Hindlimb muscle (tissue), 1 donor: ENCODE measurements at regions not wholly inside any gene's neighbourhood (a gene's known extent, or its start where the extent isn't known, plus 50 kb on each side); places are given as distances from the start of the nearest gene placed in this dataset.
"Not testable (repeated sequence)": the region's sequence is repeated elsewhere in the genome, so short reads cannot be mapped to it uniquely, and the experiment has no call there.

ENCODE experiments used
- DNase-seq: peaks from one replicate; pipeline ENCODE4 v3.0.0-alpha.2; 2013

DNA sequence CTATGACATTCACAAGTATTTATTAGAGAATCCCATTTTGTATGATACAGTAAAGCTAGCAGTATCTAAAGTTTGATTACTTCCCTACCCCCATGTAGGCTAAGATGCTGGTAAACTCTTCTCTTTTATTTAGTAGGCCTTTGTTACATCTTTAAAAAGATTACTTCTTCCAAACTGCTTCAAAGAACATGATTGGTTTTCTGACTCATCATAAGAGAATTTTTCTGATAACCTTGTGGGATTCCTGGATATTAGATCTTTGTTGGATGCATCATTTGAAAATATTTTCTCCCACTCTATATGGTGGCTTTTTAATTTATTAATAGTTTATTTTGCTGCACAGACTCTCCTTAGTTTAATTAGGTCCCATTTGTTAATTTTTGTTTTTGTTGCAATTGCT, 898.3 kb upstream of the ADGRB3 start:
- no peak for DNase-seq

DNA sequence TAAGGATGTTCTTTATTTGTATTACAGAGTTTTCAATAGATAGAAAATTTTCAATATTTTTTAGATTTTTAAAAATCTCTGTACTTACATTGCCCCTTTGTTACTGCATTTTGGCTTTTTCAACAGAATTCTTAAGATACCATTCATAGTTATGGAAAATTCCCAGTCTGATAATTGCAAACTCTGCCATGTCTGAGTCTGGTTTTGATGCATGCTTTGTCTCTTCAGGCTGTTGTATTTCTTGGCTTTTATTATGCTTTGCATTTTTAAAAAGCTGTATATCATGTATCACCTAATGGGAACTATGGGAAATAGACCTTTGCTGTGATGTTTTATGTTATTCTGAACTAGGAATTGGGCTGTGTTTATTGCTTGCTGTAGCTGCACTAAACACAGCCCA, 898.9 kb upstream of the ADGRB3 start:
- DNase-seq: no peak

DNA sequence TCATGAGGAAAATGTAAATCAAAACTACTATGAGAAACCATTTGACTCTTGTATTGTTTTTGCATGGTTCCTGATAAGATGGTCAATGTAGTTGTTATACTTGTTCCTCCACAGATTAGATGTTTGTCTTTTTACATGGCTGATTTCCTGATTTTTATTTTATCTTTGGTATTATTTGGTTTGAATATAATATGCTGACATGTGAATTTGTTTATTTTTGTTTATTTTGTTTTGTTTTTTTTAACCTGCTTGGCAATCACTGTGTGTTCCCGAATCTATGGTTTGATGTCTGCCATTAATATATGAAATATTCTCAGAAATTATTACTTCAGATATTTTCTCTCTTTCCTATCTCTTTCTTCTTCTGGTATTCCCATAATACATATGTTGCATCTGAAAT, 899.5 kb upstream of the ADGRB3 start:
- DNase-seq: no peak

DNA sequence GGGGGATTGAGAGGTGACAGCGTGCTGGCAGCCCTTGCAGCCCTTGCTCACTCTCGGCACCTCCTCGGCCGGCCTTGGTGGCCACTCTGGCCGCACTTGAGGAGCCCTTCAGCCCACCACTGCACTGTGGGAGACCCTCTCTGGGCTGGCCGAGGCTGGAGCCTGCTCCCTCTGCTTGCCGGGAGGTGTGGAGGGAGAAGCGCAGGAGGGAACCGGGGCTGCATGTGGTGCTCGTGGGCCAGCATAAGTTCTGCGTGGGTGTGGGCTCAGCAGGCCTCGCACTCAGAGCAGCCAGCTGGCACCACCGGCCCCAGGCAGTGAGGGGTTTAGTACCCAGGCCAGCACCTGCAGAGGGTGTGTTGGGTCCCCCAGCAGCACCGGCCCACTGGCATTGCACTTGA, 912.2 kb upstream of the ADGRB3 start:
- no peak for DNase-seq

DNA sequence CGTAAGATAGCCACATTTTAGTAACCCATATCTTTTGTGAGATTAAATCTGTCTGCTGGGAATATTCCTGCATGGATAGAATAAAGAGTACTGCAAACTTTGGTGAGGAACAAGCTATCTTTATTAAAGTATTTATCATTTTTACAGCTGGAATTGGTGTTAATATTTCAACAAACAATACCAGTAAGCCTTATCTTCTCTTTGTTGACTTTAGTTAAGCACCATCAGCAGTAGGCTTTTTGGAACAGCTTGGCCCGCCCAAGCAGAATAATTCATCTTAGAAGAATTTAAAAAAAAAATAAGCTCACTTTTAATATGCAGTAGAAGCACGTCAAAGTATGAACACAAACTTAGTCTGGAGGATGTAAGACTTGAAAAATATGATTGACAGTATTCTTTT, 917.8 kb upstream of the ADGRB3 start:
- no peak for DNase-seq

DNA sequence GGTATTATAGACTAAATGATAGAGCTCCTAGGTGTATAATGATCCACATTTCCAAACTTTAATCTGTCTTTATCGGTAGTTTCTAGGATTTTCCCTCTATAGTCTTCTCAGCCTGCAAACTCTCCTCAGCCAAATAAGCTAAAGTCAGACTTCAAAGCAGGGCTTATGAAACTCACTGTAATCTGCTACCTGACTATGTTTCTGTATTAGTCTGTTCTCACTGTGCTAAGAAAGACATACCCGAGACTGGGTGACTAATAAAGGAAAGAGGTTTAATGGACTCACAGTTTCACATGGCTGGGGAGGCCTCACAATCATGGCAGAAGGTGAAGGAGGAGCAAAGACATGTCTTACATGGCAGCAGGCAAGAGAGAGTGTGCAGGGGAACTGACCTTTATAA, 928.7 kb upstream of the ADGRB3 start:
- DNase-seq: no peak

DNA sequence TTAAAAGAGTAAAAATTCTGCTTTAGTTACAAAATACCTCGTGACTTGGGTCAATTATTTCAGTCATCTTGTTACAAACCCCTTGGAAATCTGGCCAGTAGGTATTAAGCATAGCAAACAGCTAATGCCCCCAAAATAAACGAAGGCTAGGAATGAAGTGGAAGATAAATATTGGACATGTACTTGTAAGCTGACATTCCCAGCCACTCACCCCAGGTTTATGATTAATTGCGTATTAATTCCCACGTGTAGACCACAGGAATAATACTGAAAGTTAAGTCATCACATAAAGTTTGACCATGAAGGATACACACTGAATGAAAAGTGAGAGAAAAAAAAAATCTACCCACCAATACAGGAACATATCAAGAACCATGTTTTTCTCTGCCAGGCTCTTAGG, 936.5 kb upstream of the ADGRB3 start:
- DNase-seq: no peak

DNA sequence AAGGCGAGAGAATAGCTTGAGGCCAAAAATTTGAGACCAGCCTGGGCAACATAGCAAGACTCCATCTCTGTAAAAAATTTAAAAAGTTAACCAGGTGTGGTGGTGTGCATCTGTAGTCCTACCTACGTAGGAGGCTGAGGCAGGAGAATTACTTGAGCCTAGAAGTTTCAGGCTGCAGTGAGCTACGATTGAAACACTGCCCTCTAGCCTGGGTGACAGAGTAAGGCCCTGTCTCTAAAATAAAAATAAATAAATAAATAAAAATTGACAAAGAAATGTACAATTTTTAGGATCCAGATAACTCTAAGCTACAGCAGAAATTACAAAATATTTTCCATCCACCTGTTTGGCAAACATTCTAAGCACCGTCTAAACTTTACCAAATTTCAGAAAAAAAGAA, 941.0 kb upstream of the ADGRB3 start:
- DNase-seq: no peak

DNA sequence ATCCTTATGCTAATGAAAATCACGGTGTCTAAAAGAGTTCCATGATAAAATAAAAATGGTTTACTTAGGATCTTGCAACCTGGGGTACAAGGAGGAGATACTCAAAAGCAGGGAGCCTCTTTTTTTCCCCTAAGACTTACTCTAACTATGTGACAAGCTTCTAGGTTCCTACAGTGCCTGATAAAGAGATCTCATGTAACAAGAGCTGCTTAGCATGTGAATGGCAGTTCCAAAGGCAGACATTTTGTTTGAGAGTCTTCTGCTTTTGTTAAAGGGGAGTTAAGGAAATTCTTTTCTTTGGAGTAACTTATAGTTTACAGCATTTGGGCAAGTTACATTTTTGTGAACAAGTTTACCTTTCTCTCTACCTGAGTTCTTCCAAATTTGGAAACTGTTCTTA, 945.8 kb upstream of the ADGRB3 start:
- no peak for DNase-seq

DNA sequence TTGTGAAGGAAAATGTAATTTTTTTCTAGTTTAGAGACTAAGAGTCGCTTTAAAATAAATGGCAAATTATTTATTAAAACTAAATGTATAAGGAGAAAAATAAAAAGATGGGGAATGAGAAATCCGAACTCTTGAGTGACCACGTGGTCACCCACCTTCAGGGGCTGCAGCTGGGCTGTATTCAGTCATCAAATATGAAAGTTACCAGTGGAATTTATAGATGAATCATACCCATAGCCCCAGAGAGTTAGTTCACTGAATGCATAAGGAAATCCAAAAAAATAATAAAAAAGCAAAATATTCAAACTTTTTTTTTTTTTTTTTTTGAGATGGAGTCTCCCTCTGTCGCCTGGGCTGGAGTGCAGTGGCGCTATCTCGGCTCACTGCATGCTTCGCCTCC, 947.7 kb upstream of the ADGRB3 start:
- DNase-seq: no peak

DNA sequence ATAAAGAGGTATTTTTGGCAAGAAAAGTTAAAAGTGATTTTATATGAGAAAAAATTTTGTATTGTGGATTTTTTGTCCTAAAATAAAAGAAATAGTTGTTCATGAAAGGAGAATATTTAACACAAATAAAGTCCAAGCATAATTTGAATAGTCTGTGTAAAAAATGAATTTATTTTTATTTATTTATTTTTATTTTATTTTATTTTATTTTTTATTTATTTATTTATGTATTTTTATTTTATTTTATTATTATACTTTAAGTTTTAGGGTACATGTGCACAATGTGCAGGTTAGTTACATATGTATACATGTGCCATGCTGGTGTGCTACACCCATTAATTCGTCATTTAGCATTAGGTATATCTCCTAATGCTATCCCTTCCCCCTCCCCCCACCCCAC, 948.9 kb upstream of the ADGRB3 start:
- not testable (repeated sequence) for DNase-seq

DNA sequence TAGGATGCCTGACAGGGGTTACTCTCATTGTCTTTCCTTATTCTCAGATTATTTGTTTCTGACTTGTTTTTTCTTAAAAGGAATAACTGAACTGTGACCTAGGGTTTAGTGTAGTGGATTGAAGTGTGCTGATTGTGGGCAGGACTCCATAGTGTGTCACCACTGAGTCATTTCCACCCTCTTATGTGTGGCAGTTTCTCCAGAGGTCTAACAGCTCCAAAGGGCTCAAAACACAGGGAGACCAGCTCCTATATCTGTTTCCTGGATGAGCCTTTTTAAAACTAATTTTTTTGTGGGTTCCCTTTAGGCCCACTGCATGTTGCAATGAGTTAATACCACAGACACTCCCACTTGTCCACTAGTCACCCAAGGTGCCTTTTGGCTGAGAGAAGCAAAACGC, 951.1 kb upstream of the ADGRB3 start:
- DNase-seq: no peak

DNA sequence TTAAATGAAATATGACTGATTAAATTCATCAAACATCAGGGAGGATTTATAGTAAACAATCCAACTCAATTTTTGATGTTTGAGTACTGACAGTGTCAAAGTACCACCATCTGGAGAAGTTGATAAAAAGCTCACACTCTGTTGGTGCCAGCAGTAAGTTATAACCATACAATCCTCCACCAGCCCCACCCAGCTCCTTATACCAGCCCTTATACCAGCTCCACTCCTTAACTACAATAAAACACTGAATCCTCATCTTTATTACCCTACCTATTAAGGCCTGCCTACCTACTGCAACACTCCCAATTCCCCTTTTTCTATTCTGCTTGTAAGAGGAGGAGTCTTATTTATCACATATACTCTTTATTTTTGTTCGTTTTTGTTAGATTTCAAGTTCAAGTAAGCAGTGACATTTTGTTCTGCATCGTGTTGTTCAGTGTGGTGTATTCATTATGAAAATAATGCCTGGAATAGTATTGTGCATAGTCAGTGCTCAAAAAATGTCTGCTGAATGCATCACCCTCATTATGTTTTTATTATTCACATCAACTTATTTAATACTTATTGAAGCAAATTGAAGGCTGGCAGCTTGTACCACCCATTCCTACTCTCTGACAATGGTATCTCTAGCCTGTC, 954.7 kb upstream of the ADGRB3 start:
- DNase-seq: no peak

DNA sequence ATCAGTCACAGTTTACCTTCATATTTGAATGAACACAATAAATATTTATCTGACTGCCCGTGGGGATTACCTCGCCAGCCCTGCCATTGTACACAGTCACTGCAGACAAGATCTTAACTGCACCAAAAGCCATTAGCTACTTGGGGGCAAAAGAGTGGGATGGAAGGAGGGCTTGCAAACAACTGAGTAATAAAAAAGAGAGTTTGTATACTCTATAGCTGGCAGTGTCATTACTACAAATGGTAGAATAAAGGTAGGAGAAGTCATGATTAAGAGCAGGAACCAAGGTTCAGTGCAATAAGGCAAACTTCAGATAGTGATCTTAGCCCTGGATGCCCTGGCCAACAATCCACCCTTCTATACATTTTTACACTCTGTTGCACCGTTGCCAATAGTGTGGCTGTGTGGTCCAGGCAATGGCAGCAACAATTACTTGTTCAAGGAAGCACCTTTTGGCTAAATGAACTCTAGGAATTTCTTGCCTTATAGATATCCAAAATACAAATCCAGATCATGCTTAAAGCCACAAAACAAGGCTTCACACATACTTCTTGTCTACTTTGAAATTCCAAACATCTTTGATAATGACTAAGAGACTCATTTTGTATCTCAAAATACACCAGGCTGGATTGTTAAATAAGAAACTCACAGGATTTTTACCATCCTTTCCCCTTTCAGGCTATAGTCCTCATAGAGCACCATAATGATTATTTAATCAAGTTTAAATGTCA, 955.4 kb upstream of the ADGRB3 start:
- no peak for DNase-seq

DNA sequence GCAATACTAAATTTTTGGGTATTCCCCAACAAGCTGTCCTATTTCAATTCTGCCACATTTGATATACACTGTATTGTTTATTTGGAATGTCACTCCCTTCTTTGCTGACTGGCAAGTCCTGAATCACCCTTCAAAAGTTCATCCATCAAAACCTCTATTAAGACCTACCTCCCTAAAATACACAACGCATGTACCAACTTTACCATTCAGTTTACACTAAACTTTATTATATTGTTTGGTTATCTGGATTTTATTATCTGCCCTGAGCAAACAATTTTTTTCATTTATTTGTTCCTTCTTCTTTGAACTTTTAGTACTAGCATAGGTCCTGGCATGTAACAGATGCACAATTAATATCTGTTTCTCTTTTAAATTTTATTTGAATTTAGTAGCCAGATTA, 958.2 kb upstream of the ADGRB3 start:
- DNase-seq: no peak

DNA sequence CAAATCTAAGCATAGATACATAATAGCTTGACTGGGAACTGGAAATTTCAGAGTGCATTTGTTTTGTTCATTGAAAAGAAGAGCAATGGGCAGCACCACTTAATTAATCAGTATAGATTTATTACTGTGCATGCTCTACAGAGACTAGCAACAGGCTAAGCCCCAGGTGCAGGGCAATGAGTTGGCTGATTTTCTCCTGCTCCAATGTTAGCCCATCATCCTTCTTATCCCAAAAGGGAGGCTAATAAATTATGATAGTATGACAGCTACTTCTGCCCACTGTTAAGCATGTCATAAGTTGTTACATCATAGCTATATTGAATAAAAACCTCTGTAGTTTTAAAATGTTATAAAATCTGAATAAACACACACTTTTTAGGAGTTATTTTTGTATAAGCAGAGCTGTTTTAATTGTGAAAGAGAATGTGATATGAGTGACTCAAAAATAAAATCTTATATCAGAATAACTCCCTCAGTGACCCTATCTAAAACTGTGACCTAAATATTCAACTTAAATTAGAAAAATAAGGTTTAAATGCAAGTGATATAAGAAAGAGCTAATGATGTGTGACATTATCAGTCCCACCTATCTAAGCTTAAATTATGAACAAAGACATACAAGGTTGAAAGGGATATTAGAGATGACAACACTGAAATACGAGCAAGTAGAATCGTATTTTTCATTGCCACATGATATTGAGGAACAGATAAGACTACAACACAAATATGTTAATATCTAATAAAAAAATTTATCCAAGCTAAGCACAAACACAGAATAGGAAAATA, 967.3 kb upstream of the ADGRB3 start:
- no peak for DNase-seq

DNA sequence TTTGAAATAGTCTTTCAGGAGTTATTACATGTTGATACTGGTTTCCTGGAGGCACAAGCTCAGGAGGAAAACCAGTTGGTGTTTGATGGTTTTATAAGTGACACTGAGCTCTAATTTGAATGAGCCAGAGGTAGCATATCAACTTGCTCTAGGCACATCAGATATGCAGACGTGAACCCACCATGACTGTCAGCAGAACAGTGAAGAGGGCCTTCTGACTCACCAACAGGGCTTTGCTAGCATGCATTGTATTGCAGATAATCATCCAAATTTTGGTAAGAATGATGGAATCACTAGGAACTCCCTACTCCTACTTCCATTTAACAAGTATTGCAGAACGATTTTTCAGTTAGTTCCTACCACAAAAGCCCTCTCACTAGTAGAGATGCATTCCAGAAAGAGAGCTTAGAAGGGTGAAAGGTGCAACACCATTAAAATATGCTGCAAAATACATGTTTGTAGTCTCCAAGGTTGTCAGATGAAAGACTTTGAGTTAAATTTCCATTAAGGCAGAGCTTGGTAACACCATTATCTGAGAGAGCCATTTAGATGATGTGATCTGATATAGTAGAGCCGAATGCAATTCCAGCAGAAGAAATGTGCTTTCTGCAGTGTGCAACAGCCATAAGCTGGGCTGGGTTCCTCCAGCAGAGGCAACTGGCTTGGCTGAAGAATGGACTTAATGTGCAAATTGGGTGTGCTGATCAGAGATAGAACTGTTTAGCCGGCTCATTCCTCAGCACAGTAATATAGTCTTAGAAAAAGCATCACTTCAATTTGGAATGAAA, 968.7 kb upstream of the ADGRB3 start:
- no peak for DNase-seq

DNA sequence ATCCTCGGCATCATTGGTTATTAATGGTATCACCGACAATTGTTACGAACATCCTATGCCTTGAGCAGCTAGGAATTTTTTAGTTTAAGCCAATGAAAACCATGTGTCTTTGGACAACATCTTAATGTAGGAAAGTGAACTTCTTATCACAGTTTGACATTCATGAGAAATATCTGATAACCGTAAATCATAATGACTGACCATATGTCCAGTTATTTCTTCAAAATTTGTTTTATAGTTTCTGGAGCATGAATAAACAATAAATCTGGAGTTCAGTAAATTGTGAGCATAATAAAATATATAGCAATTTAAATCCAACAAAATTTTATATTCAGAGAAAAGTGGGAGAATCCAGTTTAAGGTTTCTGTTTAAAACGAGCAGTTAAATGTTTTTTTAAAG, 970.1 kb upstream of the ADGRB3 start:
- no peak for DNase-seq

DNA sequence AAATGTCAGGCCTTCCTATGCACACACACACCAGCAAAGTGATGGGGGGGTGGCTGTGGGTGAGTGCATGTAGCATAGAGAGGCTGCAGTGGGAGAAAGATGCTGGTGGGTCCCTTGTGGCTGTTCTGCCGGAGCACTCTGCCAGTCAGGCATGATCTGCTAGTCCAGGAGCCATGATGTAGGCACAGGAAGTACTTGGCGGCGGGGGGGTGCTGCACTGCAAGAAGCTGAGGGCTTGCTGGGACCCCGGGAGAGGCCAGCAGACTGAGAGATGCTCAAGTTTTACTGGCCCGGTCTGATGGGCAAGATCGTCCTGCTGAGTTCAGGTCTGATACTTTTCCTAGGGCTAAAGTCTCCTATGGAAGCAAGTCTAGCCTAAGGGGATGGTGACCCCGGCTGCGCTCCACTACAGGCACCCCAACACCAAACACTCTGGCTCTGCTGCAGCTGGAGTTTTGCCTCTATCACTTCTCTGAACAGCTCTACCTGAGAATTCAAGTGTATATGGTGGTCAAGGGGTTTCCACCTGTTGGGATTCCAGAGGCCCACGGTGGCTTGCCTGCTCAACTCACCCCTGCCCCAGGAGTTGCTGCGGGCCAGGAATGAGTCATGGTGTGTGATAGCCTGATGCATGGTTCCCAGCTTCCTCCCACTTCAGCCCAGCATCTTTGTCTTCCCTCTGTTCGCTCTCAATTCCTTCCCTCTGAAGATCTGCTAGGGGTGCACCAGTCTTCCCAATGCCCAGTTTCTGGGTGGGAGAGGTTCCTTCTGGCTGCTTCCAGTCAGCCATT, 971.8 kb upstream of the ADGRB3 start:
- DNase-seq: no peak

DNA sequence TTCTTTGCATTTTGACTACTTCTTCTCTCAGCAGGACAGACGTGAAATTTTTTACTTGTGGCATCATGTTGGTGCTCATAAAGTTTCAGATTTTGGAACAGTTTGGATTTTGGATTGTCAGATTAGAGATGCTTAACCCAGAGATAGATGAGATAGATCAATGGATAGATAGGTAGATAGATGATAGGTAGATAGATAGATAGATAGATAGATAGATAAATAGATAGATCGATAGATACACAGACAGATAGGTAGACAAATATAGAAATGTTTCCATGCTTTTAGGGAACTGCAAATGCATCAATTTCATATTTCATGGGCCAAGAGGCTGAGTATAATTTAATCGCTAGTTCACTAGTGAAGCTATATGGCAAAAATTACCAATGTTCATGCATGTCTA, 981.5 kb upstream of the ADGRB3 start:
- DNase-seq: no peak

DNA sequence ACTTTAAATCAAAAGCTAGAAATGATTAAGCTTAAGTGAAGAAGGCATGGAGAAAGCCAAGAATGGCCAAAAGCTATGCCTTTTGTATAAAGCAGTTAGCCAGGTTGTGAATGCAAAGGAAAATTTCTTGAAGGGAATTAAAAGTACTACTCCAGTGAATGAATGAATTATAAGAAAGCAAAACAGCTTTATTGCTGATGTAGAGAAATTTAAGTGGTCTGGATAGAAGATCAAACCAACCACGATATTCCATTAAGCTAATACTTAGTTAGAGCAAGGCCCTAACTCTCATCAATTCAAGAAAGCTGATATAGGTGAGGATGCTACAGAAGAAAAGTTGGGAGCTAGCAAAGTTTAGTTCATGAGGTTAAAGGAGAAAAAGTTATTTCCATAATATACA, 988.5 kb upstream of the ADGRB3 start:
- no peak for DNase-seq

DNA sequence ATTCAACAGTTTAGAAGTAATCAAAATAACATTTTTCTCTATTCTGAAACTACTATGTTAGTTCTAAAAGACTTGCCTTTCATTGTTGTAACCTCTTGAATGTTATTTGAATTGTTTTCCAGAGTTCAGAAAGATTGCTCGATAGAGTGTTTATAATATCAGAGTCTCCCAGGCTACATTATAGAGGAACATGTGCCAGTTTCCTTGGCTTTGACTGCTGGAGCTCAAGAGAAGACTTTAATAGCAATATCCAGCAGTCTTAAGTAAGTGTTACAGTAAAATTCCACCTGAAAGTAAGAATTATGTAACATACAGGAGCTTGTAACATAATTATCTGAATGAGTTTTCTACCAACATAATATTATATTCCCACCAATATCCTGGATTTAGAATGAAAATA, 991.8 kb upstream of the ADGRB3 start:
- peak; percentile 6 for DNase-seq
